ENCODE measurements at regions not wholly inside any gene's neighbourhood (a gene's known extent, or its start where the extent isn't known, plus 50 kb on each side); places are given as distances from the start of the nearest gene placed in this dataset.

- Histone ChIP-seq H3K36me3 (no peaks in the 10 kb centered on the region), H3K4me3 (no peak overlapping the region), H3K9me3 (no peaks in the 10 kb centered on the region), H3K27me3 (no peaks in the 10 kb centered on the region), H3K27ac (no peak overlapping the region), H3K4me1 (no peaks in the 10 kb centered on the region)
- no peak for TF ChIP-seq CTCF (IDR thresholded peaks at IDR 0.05)
- no peak for DNase-seq (ENCODE audit: low spot score)
These were observed 74.3 kb downstream of the SLC25A15 start for GRCh38 chr13:40863723-40864122.

- H3K4me1 ChIP-seq, result peaks cover 0 to 2% of the 10 kb centered on the region in 2 donors
- H3K36me3 ChIP-seq, result peaks cover 17% of the 10 kb centered on the region
- no peak overlapping the region for H3K27ac ChIP-seq
- H3K27me3 ChIP-seq, result no peaks in the 10 kb centered on the region
- H3K9me3 ChIP-seq, result peaks cover 4 to 46% of the 10 kb centered on the region in 2 donors
- H3K4me3 ChIP-seq, result no peak overlapping the region
- DNase-seq (ENCODE audit: low spot score), result no peak
- TF ChIP-seq CTCF (IDR thresholded peaks at IDR 0.05), result no peak
These were observed 84.8 kb downstream of the SLC25A15 start for GRCh38 chr13:40874138-40874779.

- Histone ChIP-seq H3K36me3 (peaks cover 17% of the 10 kb centered on the region), H3K4me3 (no peak overlapping the region), H3K9me3 (peaks cover 4 to 46% of the 10 kb centered on the region in 2 donors), H3K27me3 (no peaks in the 10 kb centered on the region), H3K4me1 (peaks cover 0 to 2% of the 10 kb centered on the region in 2 donors), H3K27ac (no peak overlapping the region)
- no peak for TF ChIP-seq CTCF (IDR thresholded peaks at IDR 0.05)
- DNase-seq (ENCODE audit: low spot score), result no peak
These were observed 85.6 kb downstream of the SLC25A15 start for GRCh38 chr13:40875044-40875443.

GRCh38 chr13:40875583-40875982, 86.2 kb downstream of the SLC25A15 start:
- Histone ChIP-seq H3K36me3 (peaks cover 17% of the 10 kb centered on the region), H3K4me1 (peaks cover 0 to 2% of the 10 kb centered on the region in 2 donors), H3K9me3 (peaks cover 4 to 43% of the 10 kb centered on the region in 2 donors), H3K27me3 (no peaks in the 10 kb centered on the region), H3K4me3 (no peak overlapping the region), H3K27ac (no peak overlapping the region)
- DNase-seq (ENCODE audit: low spot score), result no peak
- no peak for TF ChIP-seq CTCF (IDR thresholded peaks at IDR 0.05)

- TF ChIP-seq CTCF (IDR thresholded peaks at IDR 0.05), result no peak
- peaks cover 17% of the 10 kb centered on the region for H3K36me3 ChIP-seq
- H3K27me3 ChIP-seq, result no peaks in the 10 kb centered on the region
- DNase-seq (ENCODE audit: low spot score), result no peak
- H3K4me3 ChIP-seq, result no peak overlapping the region
- H3K27ac ChIP-seq, result no peak overlapping the region
- peaks cover 4 to 40% of the 10 kb centered on the region in 2 donors for H3K9me3 ChIP-seq
- peaks cover 0 to 2% of the 10 kb centered on the region in 2 donors for H3K4me1 ChIP-seq
These were observed 86.8 kb downstream of the SLC25A15 start for GRCh38 chr13:40876020-40876738.
